Smooth muscle cell (in vitro differentiated cells): ENCODE measurements at regions not wholly inside any gene's neighbourhood (a gene's known extent, or its start where the extent isn't known, plus 50 kb on each side); places are given as distances from the start of the nearest gene placed in this dataset.

Experiments
- DNase-seq: peaks from one replicate; lab custom pipeline; 2025; ENCODE audit not compliant: unreplicated experiment; lab: John Stamatoyannopoulos, UW
- H2AFZ ChIP-seq: fragments of 200-600 bp; sonication (generic); 2 replicates; pipeline ENCODE4 v1.6.0; 2016; ENCODE audit warnings: antibody characterized with exemption, low read depth, mild to moderate bottlenecking
- H3F3A ChIP-seq: fragments of 200-600 bp; sonication (generic); 2 replicates; pipeline ENCODE4 v1.6.0; 2017; ENCODE audit warnings: antibody characterized with exemption, low read depth
- H3K27ac ChIP-seq: fragments of 200-600 bp; sonication (generic); 2 replicates; pipeline ENCODE4 v1.5.1; 2016; ENCODE audit warnings: low read depth, mild to moderate bottlenecking
- H3K27me3 ChIP-seq: fragments of 200-600 bp; sonication (generic); 2 replicates; pipeline ENCODE4 v1.6.1; 2016; ENCODE audit warnings: low read depth, mild to moderate bottlenecking
- H3K36me3 ChIP-seq: fragments of 200-600 bp; sonication (generic); 2 replicates; pipeline ENCODE4 v1.5.1; 2016; ENCODE audit warnings: low read depth
- H3K4me1 ChIP-seq: fragments of 200-600 bp; sonication (generic); 2 replicates; pipeline ENCODE4 v1.5.1; 2016; ENCODE audit warnings: low read depth
- H3K4me2 ChIP-seq: fragments of 200-600 bp; sonication (generic); 2 replicates; pipeline ENCODE4 v1.6.0; 2016; ENCODE audit warnings: mild to moderate bottlenecking
- H3K4me3 ChIP-seq: fragments of 200-600 bp; sonication (generic); 2 replicates; pipeline ENCODE4 v1.5.1; 2016; ENCODE audit warnings: mild to moderate bottlenecking
- H3K79me2 ChIP-seq: fragments of 200-600 bp; sonication (generic); 2 replicates; pipeline ENCODE4 v1.6.0; 2016; ENCODE audit warnings: low read depth, mild to moderate bottlenecking
- H3K9ac ChIP-seq: fragments of 200-600 bp; sonication (generic); 2 replicates; pipeline ENCODE4 v1.6.0; 2016; ENCODE audit warnings: low read depth
- H3K9me3 ChIP-seq: fragments of 200-600 bp; sonication (generic); replicated peaks from 2 replicates; pipeline ENCODE4 v1.5.1; 2016; ENCODE audit warnings: low read depth
- H4K20me1 ChIP-seq: fragments of 200-600 bp; sonication (generic); 2 replicates; pipeline ENCODE4 v1.6.0; 2016; ENCODE audit warnings: low read depth
- WGBS: methylation state at CpG from one replicate; pipeline ENCODE4 v1.1.7; 2016; ENCODE audit warnings: low lambda C conversion rate; 5-methylcytosine and 5-hydroxymethylcytosine counted together
- TF ChIP-seq, protein P1 (sequence below): fragments of 200-600 bp; sonication (generic); IDR thresholded peaks from 2 replicates; pipeline ENCODE4 v1.5.1; 2017; ENCODE audit warnings: borderline replicate concordance, mild to moderate bottlenecking, antibody characterized with exemption; ENCODE audit not compliant: insufficient read depth, poor library complexity, severe bottlenecking

DNA sequence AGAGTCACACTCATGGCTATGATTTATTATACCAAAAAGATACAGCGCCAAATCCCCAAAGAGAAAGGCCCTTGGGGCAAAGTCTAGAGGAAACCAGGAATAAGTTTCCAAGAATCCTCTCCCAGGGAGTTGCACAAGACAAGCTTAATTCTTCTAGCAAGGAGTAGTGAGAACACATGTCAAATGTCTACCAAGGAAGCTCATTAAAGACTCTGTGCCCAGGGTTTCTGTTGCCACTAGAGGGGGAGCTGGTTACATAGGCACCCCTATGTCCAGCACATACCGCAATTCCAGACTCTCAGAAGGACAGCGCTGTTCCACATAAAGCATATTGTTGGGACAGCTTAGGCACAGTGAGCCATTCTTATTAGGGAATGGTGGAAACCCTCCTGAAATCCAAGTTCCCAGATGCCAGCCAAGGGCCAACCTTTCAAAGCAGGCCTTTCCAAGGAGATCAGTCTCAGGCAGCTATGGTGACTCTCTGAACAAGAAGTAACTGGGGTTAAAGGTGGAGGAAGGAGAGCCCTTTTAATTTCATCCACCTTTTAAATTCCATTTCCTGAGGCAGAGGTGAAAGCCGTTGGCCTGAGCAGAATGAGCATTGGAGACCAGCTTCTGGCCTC lies 194.2 kb downstream of the UACA start:
- no peaks in the 10 kb centered on the region for H3K79me2 ChIP-seq
- H3K4me2 ChIP-seq: no peak overlapping the region
- no peaks in the 10 kb centered on the region for H3K4me1 ChIP-seq
- H3K9ac ChIP-seq: no peak overlapping the region
- H3K9me3 ChIP-seq: no peaks in the 10 kb centered on the region
- no peak for DNase-seq
- no peaks in the 10 kb centered on the region for H4K20me1 ChIP-seq
- H2AFZ ChIP-seq: no peak overlapping the region
- H3F3A ChIP-seq: no peaks in the 10 kb centered on the region
- H3K36me3 ChIP-seq: no peaks in the 10 kb centered on the region
- no peak overlapping the region for H3K27ac ChIP-seq
- H3K4me3 ChIP-seq: no peak overlapping the region
- 77% methylated on average over 4 of the region's 4 CpGs for WGBS
- no peaks in the 10 kb centered on the region for H3K27me3 ChIP-seq
- TF ChIP-seq, protein P1, sequence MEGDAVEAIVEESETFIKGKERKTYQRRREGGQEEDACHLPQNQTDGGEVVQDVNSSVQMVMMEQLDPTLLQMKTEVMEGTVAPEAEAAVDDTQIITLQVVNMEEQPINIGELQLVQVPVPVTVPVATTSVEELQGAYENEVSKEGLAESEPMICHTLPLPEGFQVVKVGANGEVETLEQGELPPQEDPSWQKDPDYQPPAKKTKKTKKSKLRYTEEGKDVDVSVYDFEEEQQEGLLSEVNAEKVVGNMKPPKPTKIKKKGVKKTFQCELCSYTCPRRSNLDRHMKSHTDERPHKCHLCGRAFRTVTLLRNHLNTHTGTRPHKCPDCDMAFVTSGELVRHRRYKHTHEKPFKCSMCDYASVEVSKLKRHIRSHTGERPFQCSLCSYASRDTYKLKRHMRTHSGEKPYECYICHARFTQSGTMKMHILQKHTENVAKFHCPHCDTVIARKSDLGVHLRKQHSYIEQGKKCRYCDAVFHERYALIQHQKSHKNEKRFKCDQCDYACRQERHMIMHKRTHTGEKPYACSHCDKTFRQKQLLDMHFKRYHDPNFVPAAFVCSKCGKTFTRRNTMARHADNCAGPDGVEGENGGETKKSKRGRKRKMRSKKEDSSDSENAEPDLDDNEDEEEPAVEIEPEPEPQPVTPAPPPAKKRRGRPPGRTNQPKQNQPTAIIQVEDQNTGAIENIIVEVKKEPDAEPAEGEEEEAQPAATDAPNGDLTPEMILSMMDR: peak; percentile 36

DNA sequence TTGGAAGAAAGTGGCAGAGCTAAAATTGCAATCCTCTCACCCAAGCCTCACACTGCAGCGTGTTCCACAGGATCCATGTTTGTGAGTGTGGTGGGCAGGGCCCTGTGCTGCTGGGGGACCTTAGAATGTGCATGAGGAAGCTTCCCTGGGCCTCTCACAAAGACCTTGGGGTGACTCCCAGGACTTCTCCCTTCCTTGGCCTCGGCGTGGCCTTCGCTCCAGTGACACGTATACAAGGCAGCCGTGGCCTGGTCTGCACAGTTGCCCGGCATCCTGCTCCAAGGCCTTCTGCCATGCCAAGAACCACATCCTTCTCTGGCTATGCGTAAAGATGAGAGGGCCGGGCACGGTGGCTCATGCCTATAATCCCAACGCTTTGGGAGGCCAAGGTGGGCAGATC lies 196.4 kb downstream of the UACA start:
- no peak overlapping the region for H3K4me3 ChIP-seq
- WGBS: 90% methylated on average over 11 of the region's 11 CpGs
- H3K4me2 ChIP-seq: no peak overlapping the region
- no peak overlapping the region for H3K27ac ChIP-seq
- no peaks in the 10 kb centered on the region for H3K9me3 ChIP-seq
- no peaks in the 10 kb centered on the region for H3K27me3 ChIP-seq
- H3K4me1 ChIP-seq: no peaks in the 10 kb centered on the region
- no peak overlapping the region for H2AFZ ChIP-seq
- no peaks in the 10 kb centered on the region for H3K36me3 ChIP-seq
- DNase-seq: no peak
- no peaks in the 10 kb centered on the region for H3F3A ChIP-seq
- TF ChIP-seq, protein P1: no peak
- no peaks in the 10 kb centered on the region for H4K20me1 ChIP-seq
- no peak overlapping the region for H3K9ac ChIP-seq
- H3K79me2 ChIP-seq: no peaks in the 10 kb centered on the region

DNA sequence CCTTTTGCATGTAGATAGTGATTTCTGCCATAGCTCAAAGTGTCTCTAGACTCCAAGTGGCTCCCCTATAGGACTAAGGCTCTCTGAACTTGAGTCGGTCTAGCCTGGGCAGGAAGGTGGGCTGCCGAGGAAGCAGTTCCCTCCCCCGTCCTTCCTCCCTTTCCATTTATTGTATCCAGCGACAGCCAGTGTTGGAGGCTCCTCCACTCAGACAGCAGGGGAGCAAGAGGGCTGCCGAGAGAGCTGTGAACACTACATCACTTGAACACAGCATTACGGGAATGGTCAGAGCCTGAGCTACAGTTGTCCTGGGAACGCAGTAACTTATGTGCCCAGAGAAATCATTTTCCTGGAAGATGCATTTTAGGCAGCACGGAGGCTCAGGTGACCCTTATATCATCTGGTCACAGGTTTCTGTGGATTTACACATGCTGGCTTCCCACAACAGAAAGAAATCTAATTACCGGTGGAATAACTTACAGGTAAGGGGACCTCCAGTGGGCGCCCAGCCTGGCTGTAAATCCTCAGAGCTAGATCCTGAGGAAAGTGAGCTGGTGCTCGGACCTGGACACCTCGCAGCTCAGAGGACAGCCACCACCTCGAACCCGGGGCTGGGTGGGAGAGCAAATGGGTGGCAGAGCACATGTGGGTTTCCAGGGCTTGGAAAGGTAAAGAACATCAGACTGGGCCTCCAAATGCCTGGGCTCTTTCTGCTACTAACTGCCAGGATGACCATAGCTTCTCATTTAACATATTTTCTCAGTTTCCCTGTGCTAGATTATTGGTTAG lies 197.1 kb downstream of the UACA start:
- no peaks in the 10 kb centered on the region for H3K36me3 ChIP-seq
- H3K4me3 ChIP-seq: no peak overlapping the region
- no peaks in the 10 kb centered on the region for H4K20me1 ChIP-seq
- no peak overlapping the region for H2AFZ ChIP-seq
- no peaks in the 10 kb centered on the region for H3F3A ChIP-seq
- no peaks in the 10 kb centered on the region for H3K27me3 ChIP-seq
- H3K27ac ChIP-seq: no peak overlapping the region
- no peaks in the 10 kb centered on the region for H3K4me1 ChIP-seq
- no peaks in the 10 kb centered on the region for H3K9me3 ChIP-seq
- H3K4me2 ChIP-seq: no peak overlapping the region
- H3K79me2 ChIP-seq: no peaks in the 10 kb centered on the region
- WGBS: 65% methylated on average over 14 of the region's 14 CpGs
- TF ChIP-seq, protein P1: no peak
- no peak for DNase-seq
- H3K9ac ChIP-seq: no peak overlapping the region
